GM12891 (cell line): ENCODE measurements at regions not wholly inside any gene's neighbourhood (a gene's known extent, or its start where the extent isn't known, plus 50 kb on each side); places are given as distances from the start of the nearest gene placed in this dataset.
A peak's percentile ranks its signal among the peaks of the same experiment; 100 is the strongest.

Source experiments
- DNase-seq: peaks from one replicate; pipeline ENCODE4 v3.0.0; 2011; ENCODE audit warnings: low spot score; ENCODE audit not compliant: insufficient read length
- FAIRE-seq: peaks from 2 replicates; lab custom pipeline; 2011; peaks lifted over from hg19 to GRCh38; lab: Jason Lieb, UNC
- PAX5 ChIP-seq: IDR thresholded peaks from 2 replicates; pipeline ENCODE4 v1.6.1; 2011; ENCODE audit warnings: low read length, moderate library complexity, mild to moderate bottlenecking; ENCODE audit not compliant: insufficient read depth, severe bottlenecking
- POLR2A ChIP-seq: IDR thresholded peaks from 2 replicates; pipeline ENCODE4 v1.6.1; 2011; ENCODE audit warnings: low read depth, low read length, control low read depth
- POLR2AphosphoS5 ChIP-seq: IDR thresholded peaks from 2 replicates; pipeline ENCODE4 v1.6.1; 2011; ENCODE audit warnings: low read depth, low read length, control low read depth
- POU2F2 ChIP-seq: IDR thresholded peaks from 2 replicates; pipeline ENCODE4 v1.6.1; 2011; ENCODE audit warnings: low read depth, mild to moderate bottlenecking, control low read depth, low read length, moderate library complexity
- SPI1 ChIP-seq: IDR thresholded peaks from 2 replicates; pipeline ENCODE4 v1.6.1; 2011; ENCODE audit warnings: low read depth, low read length, control low read depth
- TAF1 ChIP-seq: IDR thresholded peaks from 2 replicates; pipeline ENCODE4 v1.6.1; 2011; ENCODE audit warnings: low read depth, low read length, control low read depth

DNA sequence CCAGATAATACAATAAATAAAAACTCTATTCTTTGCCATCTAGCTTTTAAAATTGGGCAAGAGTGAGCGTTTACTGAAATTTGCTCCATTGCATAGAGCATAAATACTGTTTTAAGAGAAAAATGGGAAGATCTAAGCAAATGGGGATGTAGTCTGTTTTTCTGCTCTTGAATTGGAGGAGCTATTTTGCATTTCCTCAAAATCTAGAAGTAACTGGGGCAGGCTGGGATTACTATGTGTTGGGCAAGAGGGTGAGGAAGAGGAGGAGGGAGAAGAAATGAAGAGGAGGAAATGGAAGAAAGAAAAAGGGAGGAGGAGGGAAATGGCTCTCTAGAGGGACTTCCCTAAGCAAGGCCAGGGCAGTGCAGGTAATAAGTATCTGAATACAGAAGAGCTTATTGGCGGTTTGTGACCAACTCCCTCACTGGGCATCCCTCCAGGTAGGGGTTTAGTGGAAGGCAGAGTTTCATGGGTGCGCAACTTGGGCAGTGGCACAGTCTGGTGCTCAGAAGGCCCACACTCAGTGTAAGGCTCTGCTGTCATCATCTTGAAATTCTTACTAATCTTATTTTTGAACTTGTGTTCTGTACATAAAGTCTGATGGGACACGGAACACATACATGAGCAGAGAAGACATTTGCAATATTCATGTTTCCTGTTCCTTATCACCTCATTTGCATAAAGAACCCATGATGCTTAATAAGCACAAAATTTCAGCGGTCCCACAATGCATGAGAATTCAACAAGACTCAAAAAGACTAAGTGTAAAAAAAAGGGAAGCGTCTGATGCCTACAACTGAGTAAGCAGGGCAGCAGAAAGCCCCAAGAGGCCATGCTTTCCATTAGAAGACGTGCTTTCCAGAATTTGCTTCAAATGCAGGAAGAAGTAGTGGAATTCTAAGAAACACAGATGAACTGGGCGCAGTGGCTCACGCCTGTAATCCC, 116.9 kb downstream of the EVX1 start:
- TF ChIP-seq TAF1 (no peak), PAX5 (no peak), POU2F2 (no peak), SPI1 (no peak), POLR2A (no peak), POLR2AphosphoS5 (no peak)
- no peak for DNase-seq
- FAIRE-seq = no peak

GRCh38 chr7:27361522-27361921, 118.9 kb downstream of the EVX1 start:
- FAIRE-seq = no peak
- TF ChIP-seq POLR2A = no peak
- no peak for TF ChIP-seq TAF1
- TF ChIP-seq PAX5 = no peak
- no peak for TF ChIP-seq SPI1
- no peak for TF ChIP-seq POLR2AphosphoS5
- no peak for TF ChIP-seq POU2F2
- no peak for DNase-seq

- FAIRE-seq = no peak
- no peak for TF ChIP-seq SPI1
- no peak for TF ChIP-seq POLR2AphosphoS5
- TF ChIP-seq PAX5 = no peak
- no peak for TF ChIP-seq POLR2A
- no peak for TF ChIP-seq TAF1
- TF ChIP-seq POU2F2 = no peak
These were observed 119.4 kb downstream of the EVX1 start for GRCh38 chr7:27362026-27362425.

DNA sequence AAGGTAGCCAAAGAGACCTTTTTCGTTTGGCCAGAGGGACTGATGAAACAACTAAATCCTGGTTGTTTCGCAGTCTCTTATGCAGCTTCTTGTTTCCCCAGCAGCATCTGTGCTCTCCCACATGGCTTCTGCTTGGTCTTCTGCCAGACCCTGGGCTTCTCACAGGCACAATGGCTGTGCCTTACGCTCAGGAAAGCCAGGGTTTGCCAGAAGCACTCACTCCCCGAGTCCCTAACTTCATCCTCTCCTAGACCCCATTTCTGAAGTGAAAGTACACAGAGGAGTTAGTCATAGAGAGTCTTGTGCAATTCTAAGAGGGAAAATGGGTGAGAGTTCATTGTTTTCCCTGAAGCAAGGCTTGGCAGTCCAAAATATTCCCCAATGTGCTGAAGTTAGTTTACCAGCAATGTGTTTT, 121.7 kb downstream of the EVX1 start:
- no peak for DNase-seq
- TF ChIP-seq TAF1 (no peak), PAX5 (no peak), POLR2AphosphoS5 (no peak)
- no peak for FAIRE-seq

More at GRCh38 chr7:27362026-27362425, 119.4 kb downstream of the EVX1 start:
- no peak for DNase-seq

GRCh38 chr7:27367179-27367932, 124.8 kb downstream of the EVX1 start:
- DNase-seq (no peak), FAIRE-seq (no peak)
- no peak for TF ChIP-seq POU2F2
- TF ChIP-seq TAF1 = no peak
- TF ChIP-seq SPI1 = no peak
- no peak for TF ChIP-seq POLR2AphosphoS5
- TF ChIP-seq POLR2A = no peak
- no peak for TF ChIP-seq PAX5

GRCh38 chr7:27367933-27368549, 125.4 kb downstream of the EVX1 start:
- FAIRE-seq (peak; percentile 84), DNase-seq (no peak)
- TF ChIP-seq TAF1 = no peak
- TF ChIP-seq POLR2A = no peak
- no peak for TF ChIP-seq POU2F2
- TF ChIP-seq PAX5 = no peak

GRCh38 chr7:27374958-27375841, 132.6 kb downstream of the EVX1 start:
- no peak for TF ChIP-seq TAF1
- TF ChIP-seq SPI1 = no peak
- TF ChIP-seq POU2F2 = no peak
- TF ChIP-seq PAX5 = no peak
- no peak for TF ChIP-seq POLR2A
- no peak for TF ChIP-seq POLR2AphosphoS5
- FAIRE-seq = no peak

GRCh38 chr7:27375958-27376357, 133.4 kb downstream of the EVX1 start:
- TF ChIP-seq POLR2A (no peak), PAX5 (no peak), POU2F2 (no peak), TAF1 (no peak)
- FAIRE-seq = no peak
- no peak for DNase-seq

More at GRCh38 chr7:27374958-27375841, 132.6 kb downstream of the EVX1 start:
- DNase-seq = no peak

DNA sequence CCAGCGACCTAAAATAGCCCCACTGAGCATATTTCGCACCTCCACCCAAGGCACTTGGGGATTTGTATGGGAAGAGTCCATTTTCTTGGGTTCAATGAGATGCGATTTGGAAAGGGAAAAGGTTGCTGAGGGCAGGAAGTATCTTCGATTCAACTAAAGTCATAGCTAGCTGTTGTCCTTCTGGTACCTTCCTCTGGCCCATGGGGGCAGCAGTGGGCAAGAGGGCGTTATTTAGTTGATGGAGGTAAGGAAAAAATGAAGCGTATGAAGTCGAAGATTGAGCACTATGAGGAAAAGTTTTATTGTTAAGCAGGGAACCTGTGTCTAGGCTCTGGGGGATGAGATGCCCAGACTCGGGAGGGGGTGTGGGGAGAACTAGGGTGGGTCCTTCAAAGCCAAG, 135.4 kb downstream of the EVX1 start:
- TF ChIP-seq POU2F2 = no peak
- no peak for TF ChIP-seq PAX5
- TF ChIP-seq TAF1 = no peak
- TF ChIP-seq SPI1 = no peak
- TF ChIP-seq POLR2A = no peak
- no peak for TF ChIP-seq POLR2AphosphoS5
- DNase-seq (no peak), FAIRE-seq (no peak)
